B cell (primary cell): ENCODE measurements at regions not wholly inside any gene's neighbourhood (a gene's known extent, or its start where the extent isn't known, plus 50 kb on each side); places are given as distances from the start of the nearest gene placed in this dataset.

Source experiments
- ATAC-seq: fragments of 200-7000 bp; cut with Tn5 transposase; one replicate; pipeline ENCODE4 v1.10.0; 2021; ENCODE audit warnings: low read depth, mild to moderate bottlenecking, moderate number of reproducible peaks, moderate library complexity
- CTCF ChIA-PET: fragments of 350-600 bp; sonication (Branson Sonifier 250); formaldehyde crosslinking; loops from one replicate; lab custom pipeline; 2021; ENCODE audit warnings: antibody characterized with exemption, inconsistent platforms; lab: Charles Lee
- POLR2A ChIA-PET: fragments of 350-600 bp; sonication (Branson Sonifier 250); formaldehyde crosslinking; loops from one replicate; lab custom pipeline; 2021; ENCODE audit warnings: antibody characterized with exemption; lab: Charles Lee
- DNase-seq: peaks from one replicate; pipeline ENCODE4 v3.0.0; 2013
- H2AFZ ChIP-seq: 2 replicates; pipeline ENCODE4 v1.6.1; 2012; ENCODE audit warnings: mild to moderate bottlenecking, low read depth, low read length; ENCODE audit not compliant: insufficient read depth, poor library complexity, severe bottlenecking
- H3K27ac ChIP-seq, 2 donors: 1 replicate in 1 of 2; 2 replicates in 1 of 2; pipeline ENCODE4 v1.5.1; 2012 to 2013; ENCODE audit warnings: low read length in 2 of 2, mild to moderate bottlenecking in 2 of 2, moderate library complexity in 1 of 2
- H3K27me3 ChIP-seq, 4 experiments: fragments of 200-600 bp in 1 of 4; sonication (generic) in 1 of 4; replicated peaks in 1 of 4; 1 replicate in 2 of 4; 2 replicates in 2 of 4; pipeline versions ENCODE4 v1.6.1 to v1.7.0; 2013 to 2016; ENCODE audit warnings: low read length in 3 of 4, mild to moderate bottlenecking in 2 of 4, mixed read lengths in 1 of 4, moderate library complexity in 1 of 4; ENCODE audit not compliant: insufficient read depth in 4 of 4, control insufficient read depth in 3 of 4; ENCODE audit errors: control extremely low read depth in 1 of 4
- H3K36me3 ChIP-seq, 2 experiments: replicated peaks in 1 of 2; 1 replicate in 1 of 2; 2 replicates in 1 of 2; pipeline versions ENCODE4 v1.6.1 to v1.7.1; 2013; ENCODE audit warnings: low read length in 1 of 2; ENCODE audit not compliant: insufficient read depth in 2 of 2, control insufficient read depth in 1 of 2; ENCODE audit errors: control extremely low read depth in 1 of 2, extremely low read depth in 1 of 2
- H3K4me1 ChIP-seq, 2 donors: fragments of 200-600 bp in 1 of 2; sonication (generic) in 1 of 2; 1 replicate in 1 of 2; 2 replicates in 1 of 2; pipeline versions ENCODE4 v1.5.1 to v1.6.1; 2013 to 2017; ENCODE audit warnings: low read length in 2 of 2; ENCODE audit not compliant: control insufficient read depth in 2 of 2, insufficient read depth in 2 of 2
- H3K4me2 ChIP-seq: replicated peaks from 2 replicates; pipeline ENCODE3; 2012; ENCODE audit warnings: mild to moderate bottlenecking, low read depth, low read length; ENCODE audit not compliant: poor library complexity, severe bottlenecking
- H3K4me3 ChIP-seq, 5 experiments: fragments of 200-600 bp in 1 of 5; sonication (generic) in 1 of 5; 1 replicate in 3 of 5; 2 replicates in 2 of 5; pipeline versions ENCODE4 v1.5.1 to v1.7.0; 2011 to 2016; ENCODE audit warnings: low read length in 4 of 5, mild to moderate bottlenecking in 4 of 5, low read depth in 2 of 5, control low read depth in 1 of 5, moderate library complexity in 1 of 5; ENCODE audit not compliant: insufficient read depth in 1 of 5; ENCODE audit errors: control extremely low read depth in 1 of 5, extremely low read depth in 1 of 5
- H3K79me2 ChIP-seq: fragments of 200-600 bp; sonication (generic); one replicate; pipeline ENCODE4 v1.6.0; 2016; ENCODE audit warnings: low read length; ENCODE audit not compliant: control insufficient read depth, insufficient read depth
- H3K9ac ChIP-seq: fragments of 200-600 bp; sonication (generic); 2 replicates; pipeline ENCODE4 v1.6.1; 2017; ENCODE audit warnings: mild to moderate bottlenecking, low read length, moderate library complexity
- H3K9me3 ChIP-seq, 3 donors: one replicate each; pipeline versions ENCODE4 v1.6.1 to v1.7.1; 2013; ENCODE audit warnings: low read length in 2 of 3; ENCODE audit not compliant: control insufficient read depth in 2 of 3, insufficient read depth in 1 of 3; ENCODE audit errors: control extremely low read depth in 1 of 3
- H4K20me1 ChIP-seq: 2 replicates; pipeline ENCODE4 v1.6.0; 2012; ENCODE audit warnings: mild to moderate bottlenecking, low read length; ENCODE audit not compliant: insufficient read depth, control insufficient read depth, poor library complexity, severe bottlenecking
- H3K27ac Mint-ChIP-seq: one replicate; pipeline ENCODE4 v1.8.0; 2021; ENCODE audit warnings: mixed read lengths
- H3K27me3 Mint-ChIP-seq: one replicate; pipeline ENCODE4 v1.8.0; 2021; ENCODE audit warnings: mixed read lengths
- H3K4me1 Mint-ChIP-seq: one replicate; pipeline ENCODE4 v1.8.0; 2021; ENCODE audit warnings: mixed read lengths
- H3K4me3 Mint-ChIP-seq: one replicate; pipeline ENCODE4 v1.8.0; 2021; ENCODE audit warnings: mixed read lengths
- H3K9me3 Mint-ChIP-seq: one replicate; pipeline ENCODE4 v1.8.0; 2022; ENCODE audit warnings: mixed read lengths; ENCODE audit not compliant: insufficient read depth
- CTCF ChIP-seq: fragments of 200-600 bp; IDR thresholded peaks from one replicate; pipeline ENCODE4 v1.8.0; 2022; ENCODE audit warnings: antibody characterized with exemption, mild to moderate bottlenecking
- EZH2 ChIP-seq: IDR thresholded peaks from 2 replicates; pipeline ENCODE4 v1.6.1; 2012; ENCODE audit warnings: borderline replicate concordance, low read depth, mild to moderate bottlenecking, moderate library complexity, low read length; ENCODE audit not compliant: insufficient read depth, poor library complexity, severe bottlenecking
- WGBS: methylation state at CpG from one replicate; pipeline ENCODE4 v1.1.5; 2013; ENCODE audit warnings: missing lambda C conversion rate; ENCODE audit not compliant: insufficient coverage; 5-methylcytosine and 5-hydroxymethylcytosine counted together
- intact Hi-C: fragments of 100-400 bp; cut with micrococcal nuclease; formaldehyde crosslinking; loops from one replicate; pipeline ENCODE4 v1.10.0; 2022

GRCh38 chr3:14346191-14346590 is 56.2 kb upstream of the SLC6A6 start:
- no peak overlapping the region for H3K4me3 ChIP-seq
- no peak overlapping the region for H2AFZ ChIP-seq
- H3K36me3 ChIP-seq: no peaks in the 10 kb centered on the region
- no peak overlapping the region for H3K4me2 ChIP-seq
- ChIA-PET CTCF (no interaction called here), POLR2A (no interaction called here)
- WGBS: 93% methylated on average over 8 of the region's 9 CpGs
- H4K20me1 ChIP-seq: no peaks in the 10 kb centered on the region
- H3K9me3 ChIP-seq: no peaks in the 10 kb centered on the region
- H3K4me1 ChIP-seq: no peaks in the 10 kb centered on the region
- Mint-ChIP-seq H3K4me1 (no peaks in the 10 kb centered on the region), H3K9me3 (no peaks in the 10 kb centered on the region), H3K27ac (no peak overlapping the region), H3K4me3 (no peak overlapping the region), H3K27me3 (peaks cover 11% of the 10 kb centered on the region)
- intact Hi-C loops: no loop called here
- peaks cover 0 to 3% (median 0%) of the 10 kb centered on the region in 4 experiments for H3K27me3 ChIP-seq
- no peak overlapping the region for H3K9ac ChIP-seq
- no peak for DNase-seq
- TF ChIP-seq CTCF: no peak
- no peak for ATAC-seq
- no peaks in the 10 kb centered on the region for H3K79me2 ChIP-seq
- H3K27ac ChIP-seq: no peak overlapping the region

- H3K27me3 ChIP-seq: peaks cover 0 to 3% (median 0%) of the 10 kb centered on the region in 4 experiments
- H3K27me3 Mint-ChIP-seq: peaks cover 11% of the 10 kb centered on the region
- H2AFZ ChIP-seq: no peak overlapping the region
- DNase-seq: no peak
- ChIA-PET CTCF (no interaction called here), POLR2A (no interaction called here)
- H3K4me3 Mint-ChIP-seq: no peak overlapping the region
- no peaks in the 10 kb centered on the region for H3K9me3 Mint-ChIP-seq
- no peak overlapping the region for H3K4me3 ChIP-seq
- H3K4me1 Mint-ChIP-seq: no peaks in the 10 kb centered on the region
- TF ChIP-seq CTCF (no peak), EZH2 (no peak)
- H3K9me3 ChIP-seq: no peaks in the 10 kb centered on the region
- ATAC-seq: no peak
- no peak overlapping the region for H3K4me2 ChIP-seq
- H3K79me2 ChIP-seq: no peaks in the 10 kb centered on the region
- intact Hi-C loops: no loop called here
- H3K4me1 ChIP-seq: no peaks in the 10 kb centered on the region
- H3K27ac Mint-ChIP-seq: no peak overlapping the region
- H3K27ac ChIP-seq: no peak overlapping the region
- no peaks in the 10 kb centered on the region for H3K36me3 ChIP-seq
- WGBS: 92% methylated on average over 3 of the region's 4 CpGs
- no peak overlapping the region for H3K9ac ChIP-seq
- no peaks in the 10 kb centered on the region for H4K20me1 ChIP-seq
Observed at GRCh38 chr3:14346642-14347041, 55.8 kb upstream of the SLC6A6 start.
